SK-N-SH (cell line): ENCODE measurements at regions not wholly inside any gene's neighbourhood (a gene's known extent, or its start where the extent isn't known, plus 50 kb on each side); places are given as distances from the start of the nearest gene placed in this dataset.

Source experiments
- CTCF ChIA-PET: fragments of 300-600, 350-600 bp; formaldehyde crosslinking; extraction: SDS; loops from one replicate; lab custom pipeline; 2021; lab: Yijun Ruan, JAX
- POLR2A ChIA-PET: fragments of 350-600 bp; sonication (Branson Sonifier 250); formaldehyde crosslinking; extraction: SDS; loops from one replicate; lab custom pipeline; 2020; ENCODE audit warnings: antibody characterized with exemption, inconsistent platforms; lab: Yijun Ruan, JAX
- DNase-seq: peaks from one replicate; pipeline ENCODE4 v3.0.0; 2012
- H2AFZ ChIP-seq: fragments of 200-600 bp; sonication (generic); 2 replicates; pipeline ENCODE4 v1.8.1; 2016; ENCODE audit warnings: antibody characterized with exemption, mild to moderate bottlenecking, low read depth
- H3F3A ChIP-seq: fragments of 200-600 bp; sonication (generic); replicated peaks from 2 replicates; pipeline ENCODE3; 2016; ENCODE audit warnings: antibody characterized with exemption, mild to moderate bottlenecking; ENCODE audit not compliant: insufficient read depth
- H3K27ac ChIP-seq, 2 experiments: fragments of 200-500 bp in 1 of 2; fragments of 200-600 bp in 1 of 2; sonication (Bioruptor generic) in 1 of 2; sonication (generic), shearing (Covaris generic) in 1 of 2; 2 replicates each; pipeline versions ENCODE4 v1.5.1 to v1.6.1; 2014 to 2016; ENCODE audit warnings: low read depth in 2 of 2, inconsistent platforms in 1 of 2, low read length in 1 of 2, mild to moderate bottlenecking in 1 of 2, mixed read lengths in 1 of 2
- H3K27me3 ChIP-seq: fragments of 200-600 bp; sonication (generic), shearing (Covaris generic); 2 replicates; pipeline ENCODE4 v1.6.1; 2016; ENCODE audit warnings: mixed run types; ENCODE audit not compliant: insufficient read depth
- H3K36me3 ChIP-seq, 2 experiments: fragments of 200-500 bp in 1 of 2; fragments of 200-600 bp in 1 of 2; sonication (Bioruptor generic) in 1 of 2; sonication (generic) in 1 of 2; replicated peaks in 1 of 2; 2 replicates each; pipeline versions ENCODE3 to v1.5.1; 2014 to 2016; ENCODE audit warnings: low read length in 1 of 2, mild to moderate bottlenecking in 1 of 2; ENCODE audit not compliant: insufficient read depth in 2 of 2, control insufficient read depth in 1 of 2
- H3K4me1 ChIP-seq, 2 experiments: fragments of 200-500 bp in 1 of 2; fragments of 200-600 bp in 1 of 2; sonication (Bioruptor generic) in 1 of 2; sonication (generic), shearing (Covaris generic) in 1 of 2; 2 replicates each; pipeline versions ENCODE4 v1.5.1 to v1.6.1; 2014 to 2016; ENCODE audit warnings: low read depth in 1 of 2, low read length in 1 of 2, mixed run types in 1 of 2; ENCODE audit not compliant: insufficient read depth in 2 of 2, control insufficient read depth in 1 of 2
- H3K4me2 ChIP-seq: fragments of 200-600 bp; sonication (generic), shearing (Covaris generic); 2 replicates; pipeline ENCODE4 v1.6.1; 2017; ENCODE audit warnings: mixed run types
- H3K4me3 ChIP-seq, 2 experiments: fragments of 200-500 bp in 1 of 2; fragments of 200-600 bp in 1 of 2; sonication (Bioruptor generic) in 1 of 2; sonication (generic), shearing (Covaris generic) in 1 of 2; 2 replicates each; pipeline versions ENCODE4 v1.5.1 to v1.8.1; 2014 to 2016; ENCODE audit warnings: low read depth in 2 of 2, inconsistent platforms in 1 of 2, low read length in 1 of 2, mild to moderate bottlenecking in 1 of 2, mixed read lengths in 1 of 2, moderate library complexity in 1 of 2
- H3K79me2 ChIP-seq: fragments of 200-600 bp; sonication (generic); 2 replicates; pipeline ENCODE4 v1.8.1; 2017; ENCODE audit warnings: mild to moderate bottlenecking; ENCODE audit not compliant: insufficient read depth
- H3K9ac ChIP-seq: fragments of 200-600 bp; sonication (generic); 2 replicates; pipeline ENCODE4 v1.6.1; 2017; ENCODE audit warnings: mixed run types
- H3K9me2 ChIP-seq: fragments of 200-600 bp; sonication (generic); 2 replicates; pipeline ENCODE4 v1.6.1; 2017; ENCODE audit warnings: mixed run types
- H3K9me3 ChIP-seq: fragments of 200-600 bp; sonication (generic); 2 replicates; pipeline ENCODE4 v1.6.1; 2017; ENCODE audit warnings: mixed run types, mild to moderate bottlenecking, moderate library complexity
- H4K20me1 ChIP-seq: fragments of 200-600 bp; sonication (generic); 2 replicates; pipeline ENCODE4 v1.6.1; 2017; ENCODE audit warnings: mild to moderate bottlenecking, mixed run types; ENCODE audit not compliant: insufficient read depth
- CHD2 ChIP-seq: fragments of 150-350 bp; IDR thresholded peaks from 2 replicates; pipeline ENCODE4 v1.6.1; 2018; ENCODE audit warnings: low read length; ENCODE audit not compliant: partially characterized antibody
- EZH2phosphoT487 ChIP-seq: fragments of 200-600 bp; sonication (generic); IDR thresholded peaks from 2 replicates; pipeline ENCODE4 v1.6.1; 2017; ENCODE audit warnings: low read depth, mixed run types, mild to moderate bottlenecking, antibody characterized with exemption, moderate library complexity, borderline replicate concordance
- FOSL2 ChIP-seq: IDR thresholded peaks from 2 replicates; pipeline ENCODE4 v1.4.0; 2012; ENCODE audit warnings: low read depth, mild to moderate bottlenecking, moderate library complexity, borderline replicate concordance
- FOXJ3 ChIP-seq: sonication (generic); formaldehyde crosslinking; IDR thresholded peaks from 2 replicates; pipeline ENCODE4 v1.5.1; 2020; ENCODE audit warnings: mild to moderate bottlenecking, missing genetic modification reagents
- MXI1 ChIP-seq: IDR thresholded peaks from 2 replicates; pipeline ENCODE4 v1.6.1; 2012; ENCODE audit warnings: mild to moderate bottlenecking, low read depth, low read length, improper control_type of control experiment
- POLR2AphosphoS5 ChIP-seq: IDR thresholded peaks from 2 replicates; pipeline ENCODE4 v1.6.1; 2012; ENCODE audit warnings: low read depth, low read length
- RCOR1 ChIP-seq: fragments of 150-350 bp; IDR thresholded peaks from 2 replicates; pipeline ENCODE4 v1.6.1; 2017; ENCODE audit warnings: antibody characterized with exemption, low read length
- RFX5 ChIP-seq: IDR thresholded peaks from 2 replicates; pipeline ENCODE4 v1.6.1; 2012; ENCODE audit warnings: mild to moderate bottlenecking, improper control_type of control experiment, low read length
- RXRA ChIP-seq: IDR thresholded peaks from 2 replicates; pipeline ENCODE4 v1.4.0; 2012; ENCODE audit warnings: low read depth, mild to moderate bottlenecking, borderline replicate concordance
- SIN3A ChIP-seq: IDR thresholded peaks from 2 replicates; pipeline ENCODE4 v1.6.1; 2012; ENCODE audit warnings: low read depth, mild to moderate bottlenecking, low read length, moderate library complexity, borderline replicate concordance
- TAF1 ChIP-seq: IDR thresholded peaks from 2 replicates; pipeline ENCODE4 v1.6.1; 2012; ENCODE audit warnings: low read depth, mild to moderate bottlenecking, low read length, moderate library complexity, borderline replicate concordance
- TCF12 ChIP-seq: IDR thresholded peaks from 2 replicates; pipeline ENCODE4 v1.4.0; 2012
- TEAD4 ChIP-seq: IDR thresholded peaks from 2 replicates; pipeline ENCODE4 v1.4.0; 2012; ENCODE audit warnings: mild to moderate bottlenecking, borderline replicate concordance; ENCODE audit not compliant: insufficient read depth
- WGBS: methylation state at CpG from one replicate; pipeline ENCODE4 v1.1.6; 2017; ENCODE audit warnings: low lambda C conversion rate; 5-methylcytosine and 5-hydroxymethylcytosine counted together
- TF ChIP-seq, protein P1 (sequence below): IDR thresholded peaks from 2 replicates; pipeline ENCODE4 v1.6.1; 2012; ENCODE audit warnings: mild to moderate bottlenecking, low read depth, low read length, moderate library complexity
- TF ChIP-seq, protein P2 (sequence below): IDR thresholded peaks from 2 replicates; pipeline ENCODE4 v1.4.0; 2012; ENCODE audit warnings: low read depth, borderline replicate concordance
- TF ChIP-seq, protein P3 (sequence below): fragments of 150-350 bp; IDR thresholded peaks from 2 replicates; pipeline ENCODE4 v1.6.1; 2017; ENCODE audit warnings: antibody characterized with exemption, low read length, low read depth, borderline replicate concordance
- TF ChIP-seq, protein P4 (sequence below): fragments of 200-600 bp; sonication (generic); IDR thresholded peaks from 2 replicates; pipeline ENCODE4 v1.6.1; 2017; ENCODE audit warnings: antibody characterized with exemption, mild to moderate bottlenecking, moderate library complexity
- TF ChIP-seq, protein P5 (sequence below): fragments of 150-350 bp; IDR thresholded peaks from 2 replicates; pipeline ENCODE4 v1.6.1; 2016; ENCODE audit warnings: mild to moderate bottlenecking, low read depth, low read length
- TF ChIP-seq, protein P6 (sequence below): IDR thresholded peaks from 2 replicates; pipeline ENCODE4; 2012

DNA sequence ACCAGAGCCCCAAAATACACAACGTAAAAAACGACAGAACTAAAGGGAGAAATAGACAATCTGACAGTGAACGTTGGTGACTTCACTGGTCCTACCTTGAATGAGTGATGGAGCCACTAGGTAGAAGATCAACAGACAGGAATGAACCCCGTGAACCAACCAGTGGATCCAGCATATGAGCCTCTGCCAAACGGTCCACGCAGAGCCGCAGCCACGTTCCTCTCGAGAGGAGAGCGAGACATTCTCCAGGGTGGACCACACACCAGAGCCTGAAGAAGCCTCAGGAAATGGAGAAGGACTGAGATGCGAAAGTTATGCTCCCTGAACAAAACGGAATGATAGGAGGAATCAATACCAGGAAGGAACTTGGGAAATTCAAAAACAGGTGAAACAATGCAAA, 178.4 kb downstream of the RTP5 start:
- no peaks in the 10 kb centered on the region for H4K20me1 ChIP-seq
- no peak overlapping the region for H2AFZ ChIP-seq
- no peaks in the 10 kb centered on the region for H3K36me3 ChIP-seq
- no peaks in the 10 kb centered on the region for H3K9me2 ChIP-seq
- H3K27ac ChIP-seq: no peak overlapping the region
- peaks cover 13% of the 10 kb centered on the region; the same call in 1 of the 2 replicates for H3K27me3 ChIP-seq
- TF ChIP-seq CHD2 (no peak), SIN3A (no peak), FOXJ3 (no peak), EZH2phosphoT487 (no peak), MXI1 (no peak), RXRA (no peak), RCOR1 (no peak), TAF1 (no peak), TCF12 (no peak), POLR2AphosphoS5 (no peak), FOSL2 (no peak), RFX5 (no peak), TEAD4 (no peak)
- TF ChIP-seq, protein P1, sequence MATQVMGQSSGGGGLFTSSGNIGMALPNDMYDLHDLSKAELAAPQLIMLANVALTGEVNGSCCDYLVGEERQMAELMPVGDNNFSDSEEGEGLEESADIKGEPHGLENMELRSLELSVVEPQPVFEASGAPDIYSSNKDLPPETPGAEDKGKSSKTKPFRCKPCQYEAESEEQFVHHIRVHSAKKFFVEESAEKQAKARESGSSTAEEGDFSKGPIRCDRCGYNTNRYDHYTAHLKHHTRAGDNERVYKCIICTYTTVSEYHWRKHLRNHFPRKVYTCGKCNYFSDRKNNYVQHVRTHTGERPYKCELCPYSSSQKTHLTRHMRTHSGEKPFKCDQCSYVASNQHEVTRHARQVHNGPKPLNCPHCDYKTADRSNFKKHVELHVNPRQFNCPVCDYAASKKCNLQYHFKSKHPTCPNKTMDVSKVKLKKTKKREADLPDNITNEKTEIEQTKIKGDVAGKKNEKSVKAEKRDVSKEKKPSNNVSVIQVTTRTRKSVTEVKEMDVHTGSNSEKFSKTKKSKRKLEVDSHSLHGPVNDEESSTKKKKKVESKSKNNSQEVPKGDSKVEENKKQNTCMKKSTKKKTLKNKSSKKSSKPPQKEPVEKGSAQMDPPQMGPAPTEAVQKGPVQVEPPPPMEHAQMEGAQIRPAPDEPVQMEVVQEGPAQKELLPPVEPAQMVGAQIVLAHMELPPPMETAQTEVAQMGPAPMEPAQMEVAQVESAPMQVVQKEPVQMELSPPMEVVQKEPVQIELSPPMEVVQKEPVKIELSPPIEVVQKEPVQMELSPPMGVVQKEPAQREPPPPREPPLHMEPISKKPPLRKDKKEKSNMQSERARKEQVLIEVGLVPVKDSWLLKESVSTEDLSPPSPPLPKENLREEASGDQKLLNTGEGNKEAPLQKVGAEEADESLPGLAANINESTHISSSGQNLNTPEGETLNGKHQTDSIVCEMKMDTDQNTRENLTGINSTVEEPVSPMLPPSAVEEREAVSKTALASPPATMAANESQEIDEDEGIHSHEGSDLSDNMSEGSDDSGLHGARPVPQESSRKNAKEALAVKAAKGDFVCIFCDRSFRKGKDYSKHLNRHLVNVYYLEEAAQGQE: no peak
- TF ChIP-seq, protein P2, sequence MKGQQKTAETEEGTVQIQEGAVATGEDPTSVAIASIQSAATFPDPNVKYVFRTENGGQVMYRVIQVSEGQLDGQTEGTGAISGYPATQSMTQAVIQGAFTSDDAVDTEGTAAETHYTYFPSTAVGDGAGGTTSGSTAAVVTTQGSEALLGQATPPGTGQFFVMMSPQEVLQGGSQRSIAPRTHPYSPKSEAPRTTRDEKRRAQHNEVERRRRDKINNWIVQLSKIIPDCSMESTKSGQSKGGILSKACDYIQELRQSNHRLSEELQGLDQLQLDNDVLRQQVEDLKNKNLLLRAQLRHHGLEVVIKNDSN: no peak
- TF ChIP-seq, protein P3, sequence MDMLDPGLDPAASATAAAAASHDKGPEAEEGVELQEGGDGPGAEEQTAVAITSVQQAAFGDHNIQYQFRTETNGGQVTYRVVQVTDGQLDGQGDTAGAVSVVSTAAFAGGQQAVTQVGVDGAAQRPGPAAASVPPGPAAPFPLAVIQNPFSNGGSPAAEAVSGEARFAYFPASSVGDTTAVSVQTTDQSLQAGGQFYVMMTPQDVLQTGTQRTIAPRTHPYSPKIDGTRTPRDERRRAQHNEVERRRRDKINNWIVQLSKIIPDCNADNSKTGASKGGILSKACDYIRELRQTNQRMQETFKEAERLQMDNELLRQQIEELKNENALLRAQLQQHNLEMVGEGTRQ: no peak
- TF ChIP-seq, protein P4, sequence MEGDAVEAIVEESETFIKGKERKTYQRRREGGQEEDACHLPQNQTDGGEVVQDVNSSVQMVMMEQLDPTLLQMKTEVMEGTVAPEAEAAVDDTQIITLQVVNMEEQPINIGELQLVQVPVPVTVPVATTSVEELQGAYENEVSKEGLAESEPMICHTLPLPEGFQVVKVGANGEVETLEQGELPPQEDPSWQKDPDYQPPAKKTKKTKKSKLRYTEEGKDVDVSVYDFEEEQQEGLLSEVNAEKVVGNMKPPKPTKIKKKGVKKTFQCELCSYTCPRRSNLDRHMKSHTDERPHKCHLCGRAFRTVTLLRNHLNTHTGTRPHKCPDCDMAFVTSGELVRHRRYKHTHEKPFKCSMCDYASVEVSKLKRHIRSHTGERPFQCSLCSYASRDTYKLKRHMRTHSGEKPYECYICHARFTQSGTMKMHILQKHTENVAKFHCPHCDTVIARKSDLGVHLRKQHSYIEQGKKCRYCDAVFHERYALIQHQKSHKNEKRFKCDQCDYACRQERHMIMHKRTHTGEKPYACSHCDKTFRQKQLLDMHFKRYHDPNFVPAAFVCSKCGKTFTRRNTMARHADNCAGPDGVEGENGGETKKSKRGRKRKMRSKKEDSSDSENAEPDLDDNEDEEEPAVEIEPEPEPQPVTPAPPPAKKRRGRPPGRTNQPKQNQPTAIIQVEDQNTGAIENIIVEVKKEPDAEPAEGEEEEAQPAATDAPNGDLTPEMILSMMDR: no peak
- TF ChIP-seq, protein P5, sequence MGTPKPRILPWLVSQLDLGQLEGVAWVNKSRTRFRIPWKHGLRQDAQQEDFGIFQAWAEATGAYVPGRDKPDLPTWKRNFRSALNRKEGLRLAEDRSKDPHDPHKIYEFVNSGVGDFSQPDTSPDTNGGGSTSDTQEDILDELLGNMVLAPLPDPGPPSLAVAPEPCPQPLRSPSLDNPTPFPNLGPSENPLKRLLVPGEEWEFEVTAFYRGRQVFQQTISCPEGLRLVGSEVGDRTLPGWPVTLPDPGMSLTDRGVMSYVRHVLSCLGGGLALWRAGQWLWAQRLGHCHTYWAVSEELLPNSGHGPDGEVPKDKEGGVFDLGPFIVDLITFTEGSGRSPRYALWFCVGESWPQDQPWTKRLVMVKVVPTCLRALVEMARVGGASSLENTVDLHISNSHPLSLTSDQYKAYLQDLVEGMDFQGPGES: no peak
- TF ChIP-seq, protein P6, sequence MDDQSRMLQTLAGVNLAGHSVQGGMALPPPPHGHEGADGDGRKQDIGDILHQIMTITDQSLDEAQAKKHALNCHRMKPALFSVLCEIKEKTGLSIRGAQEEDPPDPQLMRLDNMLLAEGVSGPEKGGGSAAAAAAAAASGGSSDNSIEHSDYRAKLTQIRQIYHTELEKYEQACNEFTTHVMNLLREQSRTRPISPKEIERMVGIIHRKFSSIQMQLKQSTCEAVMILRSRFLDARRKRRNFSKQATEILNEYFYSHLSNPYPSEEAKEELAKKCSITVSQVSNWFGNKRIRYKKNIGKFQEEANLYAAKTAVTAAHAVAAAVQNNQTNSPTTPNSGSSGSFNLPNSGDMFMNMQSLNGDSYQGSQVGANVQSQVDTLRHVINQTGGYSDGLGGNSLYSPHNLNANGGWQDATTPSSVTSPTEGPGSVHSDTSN: no peak
- no peaks in the 10 kb centered on the region for H3K79me2 ChIP-seq
- 82% methylated on average over 12 of the region's 12 CpGs for WGBS
- no peak for DNase-seq
- H3F3A ChIP-seq: no peaks in the 10 kb centered on the region
- H3K9me3 ChIP-seq: no peaks in the 10 kb centered on the region
- no peak overlapping the region for H3K9ac ChIP-seq
- ChIA-PET CTCF (no interaction called here), POLR2A (no interaction called here)
- H3K4me2 ChIP-seq: no peak overlapping the region
- no peak overlapping the region for H3K4me3 ChIP-seq
- H3K4me1 ChIP-seq: no peaks in the 10 kb centered on the region
